Prostate gland (tissue), 2 donors: ENCODE measurements at regions not wholly inside any gene's neighbourhood (a gene's known extent, or its start where the extent isn't known, plus 50 kb on each side); places are given as distances from the start of the nearest gene placed in this dataset.

Experiments used
- CTCF ChIP-seq, 4 experiments: fragments of 200-600 bp in 2 of 4; fragments of 450-650 bp in 2 of 4; sonication (generic) in 2 of 4; IDR thresholded peaks; 1 replicate in 3 of 4; 2 replicates in 1 of 4; pipeline ENCODE4 v1.5.1; 2016 to 2019; ENCODE audit warnings: antibody characterized with exemption in 4 of 4, mild to moderate bottlenecking in 2 of 4, moderate library complexity in 2 of 4
- POLR2A ChIP-seq: fragments of 450-650 bp; IDR thresholded peaks from one replicate; pipeline ENCODE4 v1.6.1; 2016; ENCODE audit warnings: antibody characterized with exemption, mild to moderate bottlenecking
- POLR2AphosphoS5 ChIP-seq: sonication (generic); formaldehyde crosslinking; IDR thresholded peaks from one replicate; pipeline ENCODE4 v1.6.1; 2017; ENCODE audit warnings: antibody characterized with exemption

GRCh38 chr6:26194329-26194701 is 107.1 kb downstream of the HFE start:
- TF ChIP-seq POLR2A (no peak), CTCF (IDR thresholded peaks at IDR 0.05) (no peak), POLR2AphosphoS5 (no peak)
